PFSK-1 (cell line): ENCODE measurements at regions not wholly inside any gene's neighbourhood (a gene's known extent, or its start where the extent isn't known, plus 50 kb on each side); places are given as distances from the start of the nearest gene placed in this dataset.

Source experiments
- FOXP2 ChIP-seq: optimal IDR thresholded peaks from 2 replicates; pipeline ENCODE3; 2011; ENCODE audit warnings: borderline replicate concordance, control low read depth, inconsistent platforms; ENCODE audit not compliant: insufficient read depth; ENCODE audit errors: extremely low read length, extremely low read depth
- POLR2AphosphoS5 ChIP-seq: IDR thresholded peaks from 2 replicates; pipeline ENCODE4 v1.6.1; 2012; ENCODE audit warnings: low read depth, mild to moderate bottlenecking, control low read depth, low read length, moderate library complexity
- REST ChIP-seq, 2 experiments: IDR thresholded peaks; 2 replicates each; pipeline versions ENCODE4 v1.6.1 to v1.8.0; 2011 to 2012; ENCODE audit warnings: low read depth in 2 of 2, low read length in 2 of 2, control low read depth in 1 of 2, inconsistent platforms in 1 of 2, mild to moderate bottlenecking in 1 of 2, moderate library complexity in 1 of 2; ENCODE audit not compliant: insufficient read depth in 1 of 2
- SIN3A ChIP-seq: IDR thresholded peaks from 2 replicates; pipeline ENCODE4 v1.6.1; 2012; ENCODE audit warnings: mild to moderate bottlenecking, low read length, moderate library complexity, borderline replicate concordance; ENCODE audit not compliant: insufficient read depth
- TAF1 ChIP-seq: IDR thresholded peaks from 2 replicates; pipeline ENCODE4 v1.6.1; 2012; ENCODE audit warnings: low read length, control low read depth, borderline replicate concordance; ENCODE audit not compliant: insufficient read depth

- TF ChIP-seq FOXP2: no peak
- TF ChIP-seq REST (IDR thresholded peaks at IDR 0.05; ENCODE audit: insufficient read depth in 1 of 2, low read depth in 2 of 2, low read length in 2 of 2): no peak
- no peak for TF ChIP-seq TAF1
- TF ChIP-seq POLR2AphosphoS5: no peak
- TF ChIP-seq SIN3A: no peak
Measured at GRCh38 chr1:56235909-56236510, 343.4 kb downstream of the PLPP3 start.

- TF ChIP-seq TAF1: no peak
- TF ChIP-seq POLR2AphosphoS5: no peak
Measured at GRCh38 chr1:56229186-56229585, 350.2 kb downstream of the PLPP3 start.

DNA sequence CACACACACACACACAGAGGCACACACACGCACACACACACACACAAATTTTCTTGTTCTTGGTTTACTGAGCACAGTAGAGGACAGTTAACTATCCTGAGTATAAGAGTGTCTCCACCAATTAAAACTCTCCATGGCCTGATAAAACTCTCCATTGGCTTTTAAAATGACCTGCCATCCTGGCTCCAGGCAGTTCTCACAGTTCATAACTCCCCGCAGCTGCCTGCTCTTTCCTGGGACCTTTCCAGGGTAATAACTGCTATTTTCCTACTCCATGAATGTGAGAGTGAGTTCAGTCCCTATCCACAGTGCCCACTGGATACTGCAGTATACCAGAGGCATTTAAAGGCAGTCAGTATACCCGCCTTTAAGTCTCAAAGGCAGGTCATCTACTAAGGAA, 351.5 kb downstream of the PLPP3 start:
- no peak for TF ChIP-seq TAF1
- no peak for TF ChIP-seq SIN3A
- TF ChIP-seq FOXP2: no peak
- TF ChIP-seq POLR2AphosphoS5: no peak
- TF ChIP-seq REST (IDR thresholded peaks at IDR 0.05; ENCODE audit: insufficient read depth in 1 of 2, low read depth in 2 of 2, low read length in 2 of 2): no peak

DNA sequence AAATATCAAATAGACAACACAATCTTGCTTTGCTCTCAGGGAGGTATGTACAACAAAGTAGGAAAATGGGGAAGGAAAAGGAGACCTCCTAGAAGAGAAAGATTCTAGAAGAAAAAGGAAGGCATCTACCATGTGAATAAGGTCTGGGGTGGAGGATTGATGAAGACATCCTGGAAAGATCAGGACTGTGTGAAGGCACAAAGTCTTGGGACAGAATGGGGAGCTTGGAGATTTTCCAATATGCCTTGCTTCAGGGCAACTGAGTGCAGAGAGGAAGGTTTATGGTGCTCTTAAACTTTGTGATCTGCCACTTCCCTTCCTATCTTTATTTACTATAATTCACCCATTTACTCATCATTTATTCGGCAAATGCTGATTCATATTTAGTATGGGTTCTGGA, 352.0 kb downstream of the PLPP3 start:
- TF ChIP-seq TAF1 (no peak), SIN3A (no peak), REST (IDR thresholded peaks at IDR 0.05; ENCODE audit: insufficient read depth in 1 of 2, low read depth in 2 of 2, low read length in 2 of 2) (no peak), FOXP2 (no peak), POLR2AphosphoS5 (no peak)

DNA sequence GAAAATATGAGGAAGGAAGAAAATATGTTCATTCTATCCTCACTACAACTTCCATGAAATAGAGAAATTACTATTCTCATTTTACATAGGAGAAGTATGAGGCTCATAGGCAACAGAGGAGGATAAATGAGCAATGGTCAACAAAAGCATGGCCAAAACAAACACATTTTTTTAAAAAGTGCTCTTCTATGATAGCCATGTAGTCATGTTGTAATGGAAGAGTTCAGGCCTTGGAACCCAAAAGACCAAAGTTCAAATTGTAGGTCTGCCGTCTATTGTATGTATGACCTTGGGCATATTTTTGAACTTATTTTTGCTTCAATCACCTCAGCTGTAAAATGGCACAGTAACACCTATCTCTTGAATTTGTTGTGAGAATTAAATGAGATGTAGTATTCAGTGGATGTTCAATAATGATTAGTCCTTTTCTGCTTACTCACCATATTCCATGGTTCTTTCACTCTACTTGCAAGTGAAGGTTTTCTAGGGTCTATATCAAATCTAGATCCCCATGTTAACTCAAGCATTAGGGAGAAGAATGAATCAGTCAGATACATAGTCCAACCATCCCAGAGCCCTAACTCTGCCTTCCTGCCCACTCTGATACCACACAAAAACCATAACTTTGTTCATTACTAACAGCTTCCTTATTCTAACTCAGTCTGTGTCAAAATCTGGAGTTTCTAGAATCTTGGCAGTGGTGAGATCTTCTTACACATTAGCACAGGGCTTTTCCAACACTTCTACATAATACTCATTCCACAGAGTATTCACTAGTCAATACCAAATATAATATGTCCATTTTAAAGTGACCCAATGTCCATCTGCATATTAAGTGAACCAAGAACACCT, 353.2 kb downstream of the PLPP3 start:
- TF ChIP-seq FOXP2 (no peak), TAF1 (no peak), SIN3A (no peak), POLR2AphosphoS5 (no peak), REST (IDR thresholded peaks at IDR 0.05; ENCODE audit: insufficient read depth in 1 of 2, low read depth in 2 of 2, low read length in 2 of 2) (no peak)
